GM12801 (cell line): ENCODE measurements at regions not wholly inside any gene's neighbourhood (a gene's known extent, or its start where the extent isn't known, plus 50 kb on each side); places are given as distances from the start of the nearest gene placed in this dataset.

Source experiments
- CTCF ChIP-seq: IDR thresholded peaks from one replicate; pipeline ENCODE4 v1.5.1; 2011; ENCODE audit warnings: control low read depth; ENCODE audit not compliant: insufficient read length; ENCODE audit errors: extremely low read depth

DNA sequence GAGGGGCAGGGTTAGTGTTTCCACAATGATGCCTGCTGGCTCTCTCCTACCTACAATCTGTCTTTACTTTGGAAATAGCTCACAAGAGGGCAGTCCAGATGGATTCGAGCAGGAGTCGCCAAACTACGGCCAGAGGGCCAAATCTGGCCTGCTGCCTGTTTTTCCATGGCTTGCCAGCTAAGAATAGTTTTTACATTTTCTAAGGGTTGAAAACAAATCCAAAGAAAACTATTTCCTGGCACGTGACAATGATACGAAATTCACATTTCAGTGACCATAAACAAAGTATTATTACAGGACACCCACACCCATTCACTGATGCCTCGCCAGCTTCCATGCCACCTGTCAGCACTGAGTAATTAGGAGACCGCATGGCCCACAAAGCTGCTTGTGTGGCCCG is 162.9 kb upstream of the WWC1 start:
- TF ChIP-seq CTCF, result no peak

DNA sequence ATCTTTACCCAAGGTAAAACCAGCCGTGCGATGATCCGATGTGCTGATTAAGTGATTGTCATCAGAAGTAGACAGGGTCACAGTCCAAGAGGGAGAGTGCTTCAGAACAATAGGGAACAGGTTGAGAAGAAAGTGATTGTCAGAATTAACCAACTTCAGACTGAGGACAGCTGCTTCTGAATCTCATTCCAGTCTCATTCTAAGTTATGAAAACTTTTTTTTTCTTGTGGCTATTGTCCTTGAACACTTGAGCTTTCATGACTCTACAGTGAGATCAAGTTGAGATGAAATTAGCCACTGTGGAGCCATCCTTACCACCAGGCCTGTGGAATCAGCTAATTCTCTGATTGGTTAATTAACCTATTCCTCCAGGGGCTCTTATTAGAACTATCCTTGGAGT is 159.9 kb upstream of the WWC1 start:
- TF ChIP-seq CTCF, result no peak

GRCh38 chr5:168132241-168132641 is 159.2 kb upstream of the WWC1 start:
- no peak for TF ChIP-seq CTCF

- TF ChIP-seq CTCF, result no peak
These were observed 155.5 kb upstream of the WWC1 start for GRCh38 chr5:168135897-168136296.

GRCh38 chr5:168136340-168136739 is 155.1 kb upstream of the WWC1 start:
- TF ChIP-seq CTCF, result no peak

GRCh38 chr5:168137265-168137664 is 154.2 kb upstream of the WWC1 start:
- no peak for TF ChIP-seq CTCF

GRCh38 chr5:168140241-168140640 is 151.2 kb upstream of the WWC1 start:
- TF ChIP-seq CTCF, result no peak

DNA sequence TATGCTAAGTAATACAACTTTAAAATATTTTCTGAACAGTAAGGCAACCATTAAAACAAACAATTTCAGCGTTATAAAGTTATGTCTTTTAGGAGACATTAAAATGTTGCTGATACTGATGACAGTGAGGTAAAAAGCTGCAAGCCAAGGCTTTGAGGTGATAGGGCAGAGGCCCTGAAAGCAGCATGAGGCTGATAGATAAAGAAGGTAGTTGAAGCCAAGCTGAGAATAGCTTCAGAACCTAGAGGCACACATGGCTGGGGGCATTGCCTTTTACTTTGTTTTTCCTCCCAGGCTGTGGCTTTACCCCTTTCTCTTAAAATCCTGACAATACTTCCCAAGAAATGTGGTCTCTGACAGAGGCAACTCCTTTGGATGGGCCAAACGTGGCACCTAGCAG is 149.0 kb upstream of the WWC1 start:
- TF ChIP-seq CTCF, result no peak
